ENCODE measurements at regions not wholly inside any gene's neighbourhood (a gene's known extent, or its start where the extent isn't known, plus 50 kb on each side); places are given as distances from the start of the nearest gene placed in this dataset.

DNA sequence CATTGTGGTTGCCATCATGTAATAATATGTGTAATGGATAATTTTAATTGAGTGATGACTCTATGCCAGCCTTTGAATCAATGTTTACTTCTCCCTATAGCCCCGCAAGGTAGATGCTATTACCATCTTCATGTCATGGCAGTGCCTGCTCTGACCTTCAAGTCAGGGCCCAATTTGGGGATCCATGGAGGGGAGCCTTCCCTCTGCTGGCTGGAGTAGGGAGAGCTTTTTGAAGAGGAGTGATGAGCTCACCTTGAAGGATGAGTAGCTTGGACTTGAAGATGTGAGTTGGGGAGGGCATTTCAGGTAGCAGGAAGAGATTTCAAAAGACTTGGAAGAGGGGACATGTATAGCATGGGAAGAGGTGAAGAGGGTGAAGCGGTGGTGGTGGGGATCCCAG, 189.2 kb downstream of the FOXD2 start:
- in situ Hi-C loops (cut with HindIII; ENCODE audit: low pct_unique_long_range_greater_than_20kb, low sequenced_read_pairs) = no loop called here
- peak in 1 of 2 experiments; percentile 35 for DNase-seq (ENCODE audit: low read depth in 1 of 2, low spot score in 1 of 2)
- no peak for TF ChIP-seq JUND (IDR thresholded peaks at IDR 0.05; ENCODE audit: low read depth)

DNA sequence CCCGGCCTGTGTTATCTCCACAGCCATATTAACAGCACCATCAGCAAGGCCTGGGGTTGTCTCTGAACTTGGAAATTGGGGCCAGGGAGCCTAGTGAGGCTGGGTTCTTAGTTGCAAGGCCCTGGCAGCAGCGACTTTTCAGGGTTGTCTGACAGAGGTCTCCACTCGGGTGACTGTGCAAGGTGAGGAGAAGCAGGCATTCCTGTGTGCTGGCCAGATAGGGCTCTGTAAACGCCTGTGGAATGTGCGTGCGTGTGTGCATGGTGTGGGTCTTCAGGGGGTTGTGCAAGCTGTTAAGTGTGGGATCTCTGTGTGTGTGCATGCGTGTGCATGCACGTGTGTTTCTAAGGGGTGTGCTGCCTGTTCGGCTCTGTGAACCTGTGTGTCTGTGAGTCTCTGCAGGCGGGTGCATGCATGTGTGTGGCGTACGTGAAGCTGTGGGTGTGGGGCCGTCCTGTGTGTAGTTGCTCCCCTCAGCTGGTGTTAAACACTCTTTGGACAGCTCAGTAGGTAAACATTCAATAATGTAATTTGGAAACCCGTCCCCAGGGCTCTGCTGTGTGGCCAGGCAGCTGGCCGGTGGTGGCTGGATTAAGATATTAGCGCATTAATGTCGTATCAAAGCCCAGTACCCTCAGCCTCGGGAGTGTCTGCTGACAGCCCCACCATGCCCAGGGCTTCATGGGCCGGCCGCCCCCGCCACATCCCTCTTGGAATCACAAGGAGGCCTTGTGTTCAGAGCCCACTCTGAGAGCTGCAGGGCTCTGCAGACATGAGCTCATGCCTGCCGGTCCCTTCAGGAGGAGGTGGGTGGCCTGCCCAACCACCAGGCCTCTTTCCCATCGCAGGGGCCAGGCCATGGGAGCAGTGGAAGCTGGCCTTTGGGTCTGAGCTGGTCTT, 189.9 kb downstream of the FOXD2 start:
- DNase-seq (ENCODE audit: low read depth in 1 of 2, low spot score in 1 of 2) = no peak
- TF ChIP-seq JUND (IDR thresholded peaks at IDR 0.05; ENCODE audit: low read depth) = no peak
- in situ Hi-C loops (cut with HindIII; ENCODE audit: low pct_unique_long_range_greater_than_20kb, low sequenced_read_pairs) = no loop called here

- in situ Hi-C loops (cut with HindIII; ENCODE audit: low pct_unique_long_range_greater_than_20kb, low sequenced_read_pairs) = no loop called here
Measured at GRCh38 chr1:47629201-47629600, 191.4 kb downstream of the FOXD2 start.

DNA sequence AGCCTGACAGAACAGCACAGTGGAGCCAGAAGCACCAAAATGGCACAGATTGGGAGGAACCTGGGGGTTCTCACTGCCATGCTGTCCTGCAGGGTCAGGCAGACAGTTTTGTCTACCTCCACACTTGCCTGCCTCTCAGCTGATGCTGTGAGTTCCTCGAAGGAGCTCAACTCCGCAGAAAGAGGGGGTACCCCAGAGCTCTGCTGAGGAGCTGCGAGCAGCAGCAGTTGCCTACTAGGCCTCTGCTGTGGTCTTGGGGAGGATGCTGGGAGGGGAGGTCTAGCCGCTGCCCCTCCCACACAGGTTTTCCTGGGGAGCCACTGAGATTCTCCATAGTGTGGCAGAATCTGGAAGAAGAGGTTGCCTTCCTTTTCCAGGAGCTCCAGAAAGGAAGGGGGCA, 192.5 kb downstream of the FOXD2 start:
- DNase-seq (ENCODE audit: low read depth in 1 of 2, low spot score in 1 of 2) = no peak
- TF ChIP-seq JUND (IDR thresholded peaks at IDR 0.05; ENCODE audit: low read depth) = no peak
- in situ Hi-C loops (cut with HindIII; ENCODE audit: low pct_unique_long_range_greater_than_20kb, low sequenced_read_pairs) = no loop called here

More at GRCh38 chr1:47629201-47629600, 191.4 kb downstream of the FOXD2 start:
- TF ChIP-seq JUND (IDR thresholded peaks at IDR 0.05; ENCODE audit: low read depth) = no peak
- DNase-seq (ENCODE audit: low read depth in 1 of 2, low spot score in 1 of 2) = no peak

- in situ Hi-C loops (cut with HindIII; ENCODE audit: low pct_unique_long_range_greater_than_20kb, low sequenced_read_pairs) = no loop called here
- no peak for DNase-seq (ENCODE audit: low read depth in 1 of 2, low spot score in 1 of 2)
- TF ChIP-seq JUND (IDR thresholded peaks at IDR 0.05; ENCODE audit: low read depth) = no peak
Measured at GRCh38 chr1:47631411-47631995, 193.7 kb downstream of the FOXD2 start.

- TF ChIP-seq JUND (IDR thresholded peaks at IDR 0.05; ENCODE audit: low read depth) = no peak
- in situ Hi-C loops (cut with HindIII; ENCODE audit: low pct_unique_long_range_greater_than_20kb, low sequenced_read_pairs) = no loop called here
Measured at GRCh38 chr1:47635111-47635510, 197.3 kb downstream of the FOXD2 start.

DNA sequence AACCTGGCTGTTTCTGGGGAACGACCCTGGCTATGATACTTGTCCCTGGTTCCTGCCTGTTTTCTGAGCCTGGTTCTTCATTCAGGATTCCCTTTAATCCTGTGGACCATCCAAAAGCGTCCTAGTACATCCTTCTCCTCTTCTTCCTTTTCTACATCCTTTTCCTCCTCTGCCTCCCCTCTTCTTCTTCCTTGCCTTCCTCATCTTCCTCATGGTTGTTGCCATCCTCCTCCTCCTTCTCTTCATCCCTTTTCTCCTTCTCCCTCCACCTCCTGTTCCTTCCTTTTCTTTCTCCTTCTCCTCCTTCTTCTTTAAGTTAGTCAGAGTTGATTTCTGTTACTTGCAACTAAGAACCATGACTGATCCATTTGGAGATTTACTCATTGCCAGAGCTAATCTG, 197.8 kb downstream of the FOXD2 start:
- in situ Hi-C loops (cut with HindIII; ENCODE audit: low pct_unique_long_range_greater_than_20kb, low sequenced_read_pairs) = no loop called here
- TF ChIP-seq JUND (IDR thresholded peaks at IDR 0.05; ENCODE audit: low read depth) = no peak

More at GRCh38 chr1:47635111-47635510, 197.3 kb downstream of the FOXD2 start:
- no peak for DNase-seq (ENCODE audit: low read depth in 1 of 2, low spot score in 1 of 2)

GRCh38 chr1:47637111-47637685, 199.4 kb downstream of the FOXD2 start:
- no peak for TF ChIP-seq JUND (IDR thresholded peaks at IDR 0.05; ENCODE audit: low read depth)
- in situ Hi-C loops (cut with HindIII; ENCODE audit: low pct_unique_long_range_greater_than_20kb, low sequenced_read_pairs) = no loop called here
- DNase-seq (ENCODE audit: low read depth in 1 of 2, low spot score in 1 of 2) = no peak

More for the DNA sequence above, 197.8 kb downstream of the FOXD2 start:
- DNase-seq (ENCODE audit: low read depth in 1 of 2, low spot score in 1 of 2) = no peak

DNA sequence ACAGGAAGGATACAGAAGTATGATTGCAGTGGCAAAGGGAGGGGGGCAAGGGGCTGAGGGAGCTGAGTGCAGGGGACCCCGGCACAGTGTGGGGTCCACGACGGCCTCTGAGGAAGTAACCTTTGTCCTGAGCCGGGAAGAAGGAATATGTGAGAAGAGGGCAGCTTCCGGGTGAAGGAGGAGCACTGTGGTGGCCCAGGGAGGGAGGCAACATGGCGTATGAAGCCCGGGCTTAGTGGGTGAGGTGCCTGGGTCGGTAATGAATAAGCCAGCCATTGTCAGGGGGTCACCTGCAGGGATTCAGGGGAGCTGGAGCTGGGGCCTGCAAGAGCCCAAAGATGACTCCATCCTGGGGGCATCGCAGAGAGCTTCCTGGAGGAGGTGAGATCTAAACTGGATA, 200.4 kb downstream of the FOXD2 start:
- TF ChIP-seq JUND (IDR thresholded peaks at IDR 0.05; ENCODE audit: low read depth) = no peak
- DNase-seq (ENCODE audit: low read depth in 1 of 2, low spot score in 1 of 2) = no peak
- in situ Hi-C loops (cut with HindIII; ENCODE audit: low pct_unique_long_range_greater_than_20kb, low sequenced_read_pairs) = no loop called here

DNA sequence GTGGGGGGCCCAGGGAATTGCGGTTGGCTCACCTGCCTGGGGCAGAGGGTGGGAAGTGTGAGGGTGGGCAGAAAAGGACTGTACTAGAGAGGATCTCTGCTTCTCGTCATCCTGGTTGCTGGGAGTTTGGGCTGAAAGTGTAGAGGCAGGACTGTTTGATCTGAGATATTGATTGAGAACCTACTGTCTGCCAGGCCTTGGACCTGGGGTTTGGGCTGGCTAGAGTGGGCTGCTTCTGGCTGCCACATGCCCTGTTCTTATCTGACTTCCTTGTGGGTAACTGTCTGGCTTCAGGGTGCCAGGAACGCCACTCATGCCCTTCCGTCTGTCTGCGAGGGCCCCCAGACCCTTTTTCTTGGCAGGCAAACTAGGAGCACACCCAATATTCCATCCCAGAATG, 200.9 kb downstream of the FOXD2 start:
- in situ Hi-C loops (cut with HindIII; ENCODE audit: low pct_unique_long_range_greater_than_20kb, low sequenced_read_pairs) = no loop called here
- DNase-seq (ENCODE audit: low read depth in 1 of 2, low spot score in 1 of 2) = no peak
- no peak for TF ChIP-seq JUND (IDR thresholded peaks at IDR 0.05; ENCODE audit: low read depth)

- no peak for DNase-seq (ENCODE audit: low read depth in 1 of 2, low spot score in 1 of 2)
- no peak for TF ChIP-seq JUND (IDR thresholded peaks at IDR 0.05; ENCODE audit: low read depth)
- in situ Hi-C loops (cut with HindIII; ENCODE audit: low pct_unique_long_range_greater_than_20kb, low sequenced_read_pairs) = no loop called here
Measured at GRCh38 chr1:47643306-47644211, 205.7 kb downstream of the FOXD2 start.

- in situ Hi-C loops (cut with HindIII; ENCODE audit: low pct_unique_long_range_greater_than_20kb, low sequenced_read_pairs) = no loop called here
Measured at GRCh38 chr1:47644212-47644573, 206.3 kb downstream of the FOXD2 start.

More at GRCh38 chr1:47644212-47644573, 206.3 kb downstream of the FOXD2 start:
- TF ChIP-seq JUND (IDR thresholded peaks at IDR 0.05; ENCODE audit: low read depth) = no peak
- DNase-seq (ENCODE audit: low read depth in 1 of 2, low spot score in 1 of 2) = no peak
